T-helper 2 cell (primary cell): ENCODE measurements at regions not wholly inside any gene's neighbourhood (a gene's known extent, or its start where the extent isn't known, plus 50 kb on each side); places are given as distances from the start of the nearest gene placed in this dataset.
A peak's percentile ranks its signal among the peaks of the same experiment; 100 is the strongest.

Source experiments
- DNase-seq, 5 experiments: peaks; one replicate each; pipeline versions ENCODE4 v3.0.0 to v3.0.0-alpha.2; 2012 to 2022

DNA sequence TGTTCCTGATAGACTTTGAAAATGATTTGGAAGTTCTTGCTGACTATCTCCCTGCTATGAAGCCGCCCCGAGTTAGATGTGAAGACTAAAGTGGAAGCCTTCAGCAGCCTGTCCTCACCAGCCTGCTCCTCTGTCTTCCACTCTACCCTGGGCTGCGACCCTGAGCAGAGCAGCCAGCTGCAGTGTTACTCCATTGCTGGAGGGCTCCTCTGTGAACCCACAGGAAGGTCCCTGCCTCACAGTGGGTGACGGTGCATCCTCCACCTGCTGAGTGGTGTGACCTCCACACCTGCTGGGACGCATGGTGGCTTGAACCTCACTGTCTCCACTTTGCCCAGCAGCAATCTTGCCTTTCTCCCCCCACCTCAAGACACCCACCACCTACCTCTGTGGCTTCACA is 116.4 kb downstream of the IRS2 start:
- no peak for DNase-seq

DNA sequence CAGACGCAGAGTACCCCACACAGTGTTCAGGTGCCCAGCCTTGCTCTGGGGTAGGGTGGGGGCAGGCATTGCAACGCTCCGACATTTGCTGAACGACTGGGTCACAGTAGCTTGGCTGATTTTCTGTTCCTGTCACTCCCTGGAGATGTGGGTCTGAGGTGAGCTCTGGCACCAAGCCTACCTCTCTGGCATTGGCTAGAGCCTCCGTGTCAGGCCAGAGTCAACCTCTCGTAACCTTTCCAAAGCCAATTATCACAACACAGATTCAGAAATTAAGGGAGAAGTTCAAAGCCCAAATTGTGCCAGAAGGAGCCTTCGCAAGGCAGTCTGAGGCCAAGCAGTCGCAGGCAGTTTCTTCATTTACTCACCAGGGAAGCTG is 117.2 kb downstream of the IRS2 start:
- DNase-seq: no peak

- no peak for DNase-seq
These were observed 117.8 kb downstream of the IRS2 start for GRCh38 chr13:109668433-109669233.

GRCh38 chr13:109667807-109668291 is 118.5 kb downstream of the IRS2 start:
- no peak for DNase-seq

GRCh38 chr13:109667056-109667455 is 119.3 kb downstream of the IRS2 start:
- no peak for DNase-seq

GRCh38 chr13:109666656-109667055 is 119.7 kb downstream of the IRS2 start:
- DNase-seq: no peak

GRCh38 chr13:109665781-109666249 is 120.6 kb downstream of the IRS2 start:
- DNase-seq: no peak

- no peak for DNase-seq
These were observed 121.1 kb downstream of the IRS2 start for GRCh38 chr13:109665240-109665639.

GRCh38 chr13:109657395-109657794 is 129.0 kb downstream of the IRS2 start:
- no peak for DNase-seq

DNA sequence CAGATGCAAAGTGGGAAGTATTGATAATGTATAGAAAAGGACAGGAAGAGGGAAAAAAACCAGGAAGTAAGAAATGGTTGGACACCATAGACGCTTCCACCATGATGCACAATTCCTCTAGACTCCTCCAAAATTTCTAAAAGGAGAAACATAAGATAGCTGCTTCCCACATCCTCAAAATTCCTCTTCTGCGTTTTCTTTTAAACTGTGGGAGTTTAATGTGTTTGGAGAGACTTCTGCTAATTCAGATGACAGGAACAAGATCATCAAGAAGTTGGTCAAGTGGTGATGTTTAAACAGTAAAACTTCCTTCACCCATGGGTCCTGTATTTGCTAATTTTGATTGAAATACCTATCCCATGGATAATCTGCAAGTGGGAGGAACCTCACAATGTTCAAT is 130.2 kb downstream of the IRS2 start:
- no peak for DNase-seq

- DNase-seq: no peak
These were observed 130.8 kb downstream of the IRS2 start for GRCh38 chr13:109655611-109656010.

DNA sequence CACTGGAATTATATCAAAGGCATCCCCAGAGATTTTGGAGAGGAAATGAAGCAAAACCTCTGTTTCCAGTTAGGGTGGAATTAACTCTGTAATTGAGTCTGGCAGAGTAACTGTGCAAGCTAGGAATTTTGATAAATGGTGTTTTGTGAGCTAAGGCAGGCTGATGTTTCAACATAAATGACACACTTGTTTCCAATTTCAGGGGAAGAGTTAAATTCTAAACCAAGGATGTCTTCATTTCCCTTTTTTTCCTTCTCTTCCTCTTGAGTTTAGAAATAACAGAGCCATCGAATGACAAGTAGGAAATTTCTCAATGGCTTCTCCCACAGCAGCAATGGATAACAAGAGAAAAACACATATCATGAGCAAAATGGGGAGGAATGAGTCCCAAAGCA is 131.2 kb downstream of the IRS2 start:
- no peak for DNase-seq

- DNase-seq: peak in 1 of 5 experiments; percentile 69
These were observed 131.8 kb downstream of the IRS2 start for GRCh38 chr13:109654341-109655205.

DNA sequence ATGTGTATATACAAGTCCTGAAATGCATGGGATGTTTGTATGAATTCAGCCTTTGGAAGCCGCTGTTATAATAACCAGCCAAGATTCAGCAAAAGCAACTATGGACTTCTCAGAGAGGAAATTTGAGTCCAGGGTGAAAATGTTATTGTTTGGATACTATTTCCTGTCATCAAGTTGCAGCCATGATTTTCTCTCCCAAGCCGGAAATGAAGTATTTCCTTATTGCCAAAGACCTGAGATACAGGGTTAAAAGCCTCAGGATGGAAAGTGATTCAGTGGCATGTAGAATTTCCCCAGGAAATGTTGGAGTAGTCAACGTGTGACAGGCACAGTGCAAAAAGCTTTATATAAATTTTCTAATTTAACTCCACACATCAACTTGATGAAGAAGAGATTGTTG is 133.9 kb downstream of the IRS2 start:
- no peak for DNase-seq

DNA sequence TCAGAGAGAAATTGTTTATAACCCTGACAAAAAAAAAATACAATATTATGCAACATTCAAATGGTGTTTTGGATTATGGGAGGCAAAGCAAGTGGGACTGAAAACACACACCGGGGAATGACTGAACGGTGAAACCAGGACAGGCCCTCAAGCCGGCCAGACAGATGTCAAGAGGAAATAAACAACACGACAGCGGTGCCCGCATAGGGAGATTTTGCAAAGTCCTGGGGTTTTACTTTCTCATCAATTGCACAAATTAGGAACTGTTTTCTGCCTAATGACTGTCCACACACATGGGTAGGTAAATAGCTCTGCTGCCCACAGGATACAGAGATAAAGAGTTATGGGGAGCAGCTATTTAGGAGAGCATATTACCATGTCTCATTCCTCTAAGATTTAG is 134.5 kb downstream of the IRS2 start:
- DNase-seq: no peak

DNA sequence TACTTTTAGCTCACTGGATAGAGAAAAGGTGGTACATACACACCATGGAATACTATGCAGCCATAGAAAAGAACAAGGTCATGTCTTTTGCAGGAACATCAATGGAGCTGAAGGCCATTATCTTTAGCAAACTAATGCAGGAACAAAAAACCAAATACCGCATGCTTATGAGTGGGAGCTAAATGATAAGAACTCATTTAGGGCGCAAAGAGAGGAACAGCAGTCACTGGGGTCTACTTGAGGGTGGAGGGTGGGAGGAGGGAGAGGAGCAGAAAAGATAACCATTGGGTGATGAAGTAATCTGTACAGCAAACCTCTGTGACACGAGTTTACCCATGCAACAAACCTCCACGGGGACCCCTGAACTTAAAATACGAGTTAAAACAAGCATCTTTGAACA is 135.1 kb downstream of the IRS2 start:
- no peak for DNase-seq

- DNase-seq: no peak
These were observed 135.5 kb downstream of the IRS2 start for GRCh38 chr13:109650861-109651260.

DNA sequence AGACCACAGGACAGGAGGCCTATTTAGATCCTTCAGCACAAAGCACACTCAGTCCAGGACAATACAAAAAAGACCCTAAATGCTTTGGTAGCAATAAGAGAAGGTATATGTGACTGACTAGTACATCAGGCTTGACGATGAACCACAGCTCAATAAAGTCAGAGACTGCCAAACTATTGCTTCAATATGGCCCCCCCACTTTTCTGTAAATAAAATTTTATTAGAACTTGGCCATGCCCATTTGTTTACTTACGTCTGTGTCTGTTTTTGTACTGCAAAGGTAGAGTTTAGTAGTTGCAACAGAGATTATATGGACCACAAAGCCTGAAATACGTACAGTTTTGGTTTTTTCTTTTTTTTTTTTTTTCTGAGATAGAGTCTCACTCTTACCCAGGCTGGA is 136.7 kb downstream of the IRS2 start:
- DNase-seq: no peak

DNA sequence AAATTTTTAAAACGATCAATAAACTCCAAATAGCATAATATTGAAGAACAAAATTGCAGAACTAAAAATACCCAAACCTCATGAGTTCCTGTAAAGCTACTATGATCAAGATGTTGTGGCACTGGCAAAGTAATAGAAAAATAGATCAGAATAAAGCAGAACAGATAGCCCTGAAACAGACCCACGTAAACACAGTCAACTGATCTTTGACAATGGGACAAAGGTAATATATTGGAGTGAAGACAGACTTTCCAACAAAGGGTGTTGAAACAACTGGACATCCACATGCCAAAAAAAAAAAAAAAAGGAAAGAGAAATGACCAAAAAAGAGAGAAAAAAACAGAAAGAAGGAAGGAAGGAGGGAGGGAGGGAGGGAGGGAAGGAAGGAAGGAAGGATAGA is 138.7 kb downstream of the IRS2 start:
- no peak for DNase-seq

- DNase-seq: no peak
These were observed 139.3 kb downstream of the IRS2 start for GRCh38 chr13:109647053-109647452.

DNA sequence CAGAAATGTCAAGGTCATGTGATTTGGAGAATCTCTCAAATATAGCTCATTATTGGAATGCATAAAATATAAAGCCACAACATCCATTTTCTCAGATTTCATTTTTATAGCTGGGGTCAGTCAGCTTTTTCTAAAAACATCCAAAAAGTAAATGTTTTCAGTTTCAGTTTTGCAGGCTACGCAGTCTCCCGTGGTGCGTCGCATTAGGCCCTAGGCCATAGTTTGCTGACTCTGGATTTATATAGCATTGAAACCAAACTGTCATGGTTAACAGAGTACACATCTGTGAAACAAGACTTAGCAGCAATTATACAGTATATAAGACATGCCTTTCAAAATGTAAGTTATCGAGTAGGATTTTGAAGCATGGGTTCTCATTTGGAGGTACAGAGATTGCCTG is 140.0 kb downstream of the IRS2 start:
- no peak for DNase-seq

- DNase-seq: no peak
These were observed 140.6 kb downstream of the IRS2 start for GRCh38 chr13:109645831-109646230.

DNA sequence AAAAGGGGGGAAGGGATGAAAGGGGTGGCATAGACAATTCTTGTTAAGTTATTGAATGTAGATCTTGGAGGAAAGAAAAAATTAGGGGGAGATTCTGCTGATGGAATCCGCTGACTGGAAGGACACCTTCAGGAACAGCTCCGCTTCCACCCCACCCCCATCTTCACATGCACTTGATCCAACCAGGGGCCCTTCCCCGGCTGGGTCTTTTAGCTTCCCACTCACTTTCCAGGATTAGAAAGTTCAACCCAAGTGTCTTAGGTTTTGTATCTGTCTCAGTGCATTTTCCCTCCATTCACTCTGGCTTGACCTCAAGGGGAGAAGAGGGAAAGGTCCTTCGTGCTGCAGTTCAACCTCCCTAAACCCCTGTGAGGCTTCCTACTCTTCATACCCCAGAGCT is 141.4 kb downstream of the IRS2 start:
- no peak for DNase-seq
